Thoracic aorta (tissue), 2 donors: ENCODE measurements at regions not wholly inside any gene's neighbourhood (a gene's known extent, or its start where the extent isn't known, plus 50 kb on each side); places are given as distances from the start of the nearest gene placed in this dataset.

Source experiments
- ATAC-seq: fragments of 150-250 bp; one replicate; pipeline ENCODE4 v1.8.0; 2017; ENCODE audit warnings: low read depth; ENCODE audit not compliant: insufficient number of reproducible peaks, low FRiP score
- DNase-seq: peaks from one replicate; pipeline ENCODE4 v3.0.0-alpha.2; 2020; ENCODE audit warnings: low spot score
- H3K27ac ChIP-seq, 2 donors: fragments of 200-600 bp; sonication (generic); 1 replicate in 1 of 2; 2 replicates in 1 of 2; pipeline ENCODE4 v1.5.1; 2016; ENCODE audit warnings: mild to moderate bottlenecking in 2 of 2, moderate library complexity in 2 of 2
- H3K27me3 ChIP-seq: fragments of 200-600 bp; sonication (generic); replicated peaks from 2 replicates; pipeline ENCODE4 v1.6.0; 2016; ENCODE audit warnings: mild to moderate bottlenecking; ENCODE audit not compliant: insufficient read depth
- H3K36me3 ChIP-seq: fragments of 200-600 bp; sonication (generic); one replicate; pipeline ENCODE4 v1.5.1; 2016
- H3K4me1 ChIP-seq, 2 donors: fragments of 200-600 bp; sonication (generic); 1 replicate in 1 of 2; 2 replicates in 1 of 2; pipeline versions ENCODE4 v1.5.1 to v1.6.0; 2016; ENCODE audit warnings: low read depth in 2 of 2, mild to moderate bottlenecking in 1 of 2; ENCODE audit not compliant: control insufficient read depth in 1 of 2
- H3K4me3 ChIP-seq: fragments of 200-600 bp; sonication (generic); 2 replicates; pipeline ENCODE4 v1.5.1; 2016; ENCODE audit warnings: mild to moderate bottlenecking
- H3K9me3 ChIP-seq: fragments of 200-600 bp; sonication (generic); 2 replicates; pipeline ENCODE4 v1.5.1; 2016
- CTCF ChIP-seq: fragments of 200-600 bp; sonication (generic); IDR thresholded peaks from one replicate; pipeline ENCODE4 v1.5.1; 2019; ENCODE audit warnings: antibody characterized with exemption

GRCh38 chr2:12113412-12113811, 367.0 kb downstream of the LPIN1 start:
- no peaks in the 10 kb centered on the region for H3K4me1 ChIP-seq
- no peak for DNase-seq

GRCh38 chr2:12114816-12115215, 368.4 kb downstream of the LPIN1 start:
- no peak for TF ChIP-seq CTCF
- Histone ChIP-seq H3K27me3 (no peaks in the 10 kb centered on the region), H3K4me3 (no peak overlapping the region), H3K27ac (no peak overlapping the region), H3K4me1 (no peaks in the 10 kb centered on the region), H3K9me3 (no peaks in the 10 kb centered on the region), H3K36me3 (no peaks in the 10 kb centered on the region)
- DNase-seq (no peak), ATAC-seq (no peak)

More at GRCh38 chr2:12113412-12113811, 367.0 kb downstream of the LPIN1 start:
- no peak for ATAC-seq
- H3K27ac ChIP-seq: no peak overlapping the region
- no peaks in the 10 kb centered on the region for H3K9me3 ChIP-seq
- no peaks in the 10 kb centered on the region for H3K36me3 ChIP-seq
- no peak overlapping the region for H3K4me3 ChIP-seq
- TF ChIP-seq CTCF: no peak
- H3K27me3 ChIP-seq: no peaks in the 10 kb centered on the region

- Histone ChIP-seq H3K4me3 (no peak overlapping the region), H3K4me1 (peaks cover 3 to 5% of the 10 kb centered on the region in 2 donors), H3K36me3 (no peaks in the 10 kb centered on the region), H3K27ac (no peak overlapping the region), H3K9me3 (no peaks in the 10 kb centered on the region), H3K27me3 (no peaks in the 10 kb centered on the region)
- DNase-seq (no peak), ATAC-seq (no peak)
- no peak for TF ChIP-seq CTCF
Observed at GRCh38 chr2:12116228-12116750, 369.9 kb downstream of the LPIN1 start.

GRCh38 chr2:12119841-12120240, 373.4 kb downstream of the LPIN1 start:
- TF ChIP-seq CTCF: no peak
- Histone ChIP-seq H3K27ac (no peak overlapping the region), H3K36me3 (no peaks in the 10 kb centered on the region), H3K27me3 (no peaks in the 10 kb centered on the region), H3K4me1 (peaks cover 3 to 5% of the 10 kb centered on the region in 2 donors), H3K9me3 (no peaks in the 10 kb centered on the region), H3K4me3 (no peak overlapping the region)
- DNase-seq (no peak), ATAC-seq (no peak)

GRCh38 chr2:12120281-12121150, 374.1 kb downstream of the LPIN1 start:
- no peak overlapping the region for H3K27ac ChIP-seq
- DNase-seq (no peak), ATAC-seq (no peak)
- H3K36me3 ChIP-seq: no peaks in the 10 kb centered on the region
- H3K4me1 ChIP-seq: peaks cover 3 to 5% of the 10 kb centered on the region in 2 donors
- no peaks in the 10 kb centered on the region for H3K9me3 ChIP-seq
- TF ChIP-seq CTCF: no peak
- H3K27me3 ChIP-seq: no peaks in the 10 kb centered on the region
- no peak overlapping the region for H3K4me3 ChIP-seq
